Right lung (tissue), 2 donors: ENCODE measurements at regions not wholly inside any gene's neighbourhood (a gene's known extent, or its start where the extent isn't known, plus 50 kb on each side); places are given as distances from the start of the nearest gene placed in this dataset.
A peak's percentile ranks its signal among the peaks of the same experiment; 100 is the strongest.

Experiments used
- DNase-seq, 2 donors: peaks; one replicate each; pipeline ENCODE4 v3.0.0-alpha.2; 2013

DNA sequence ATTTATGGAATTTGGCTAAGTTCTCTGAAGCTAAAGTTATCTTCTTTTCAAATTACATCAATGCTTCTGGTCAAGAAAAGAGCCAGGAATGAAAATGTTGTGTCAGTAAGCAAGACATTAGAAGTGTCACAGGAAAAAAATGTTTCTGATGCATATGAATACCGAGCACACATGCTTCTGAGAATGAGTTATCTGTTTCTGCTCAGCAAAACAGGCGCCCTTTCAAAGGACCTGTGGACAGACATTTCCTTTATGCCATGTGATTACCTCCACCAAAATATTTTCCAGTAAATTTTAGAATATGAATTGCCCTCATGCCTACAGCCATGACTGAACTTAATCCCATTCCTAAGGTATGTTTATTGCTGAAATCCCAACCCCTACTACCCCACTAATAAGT is 55.4 kb upstream of the RNF180 start:
- DNase-seq, result no peak

DNA sequence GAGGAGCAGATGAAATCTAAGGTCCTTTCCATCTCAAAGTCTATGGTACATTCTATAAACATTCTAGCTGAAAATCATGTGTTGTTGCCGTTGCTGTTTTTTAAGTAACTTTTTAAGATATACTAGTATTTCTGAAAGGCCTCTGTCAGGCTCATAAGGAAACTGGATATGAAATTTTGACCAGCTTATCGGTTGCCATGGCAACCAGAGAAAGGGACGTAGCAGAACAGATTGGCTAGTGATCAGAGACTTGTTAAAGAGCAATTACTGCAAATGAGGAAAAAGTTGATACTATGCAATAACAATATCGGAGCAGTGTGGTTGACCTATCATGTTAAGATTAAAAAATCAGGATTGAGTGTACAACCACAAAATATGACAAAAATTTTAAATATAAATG is 57.0 kb upstream of the RNF180 start:
- DNase-seq, result no peak

DNA sequence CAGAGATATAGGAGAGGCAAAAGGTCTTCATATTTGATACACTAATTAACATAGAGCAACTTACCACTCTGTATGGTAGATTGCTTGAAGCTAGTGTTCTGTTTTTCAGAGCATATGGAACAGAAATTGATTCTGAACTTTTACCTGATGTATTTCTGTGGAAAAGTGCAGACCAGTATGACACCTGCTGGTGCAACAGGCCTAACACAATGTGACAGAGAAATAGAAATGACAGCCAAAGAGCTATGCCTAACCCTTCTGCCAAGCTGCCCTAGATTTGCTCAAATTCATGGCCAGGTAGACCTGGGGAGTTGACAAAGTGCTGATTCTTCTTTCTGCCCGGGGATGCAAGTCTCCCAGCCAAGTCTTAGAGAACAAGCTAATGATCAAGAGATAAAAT is 65.4 kb upstream of the RNF180 start:
- no peak for DNase-seq

DNA sequence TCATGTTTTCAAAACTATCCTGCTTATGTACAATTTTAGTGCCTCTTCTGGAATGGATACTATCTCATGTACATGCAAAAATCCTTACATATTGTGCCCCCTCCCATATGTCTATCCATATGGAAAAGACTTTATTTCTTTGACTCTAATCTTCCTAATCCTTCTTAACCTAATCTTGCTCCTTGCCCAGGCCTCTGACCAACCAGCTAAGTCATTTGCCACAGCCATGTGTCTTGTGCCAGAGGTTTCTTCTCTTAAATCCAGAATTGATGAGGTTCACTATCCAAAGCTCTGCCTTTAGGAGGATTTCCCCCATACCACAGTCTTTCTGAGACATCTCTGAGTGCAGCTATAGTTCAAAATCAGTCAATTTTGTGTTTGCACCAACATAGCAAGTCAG is 68.9 kb upstream of the RNF180 start:
- no peak for DNase-seq

DNA sequence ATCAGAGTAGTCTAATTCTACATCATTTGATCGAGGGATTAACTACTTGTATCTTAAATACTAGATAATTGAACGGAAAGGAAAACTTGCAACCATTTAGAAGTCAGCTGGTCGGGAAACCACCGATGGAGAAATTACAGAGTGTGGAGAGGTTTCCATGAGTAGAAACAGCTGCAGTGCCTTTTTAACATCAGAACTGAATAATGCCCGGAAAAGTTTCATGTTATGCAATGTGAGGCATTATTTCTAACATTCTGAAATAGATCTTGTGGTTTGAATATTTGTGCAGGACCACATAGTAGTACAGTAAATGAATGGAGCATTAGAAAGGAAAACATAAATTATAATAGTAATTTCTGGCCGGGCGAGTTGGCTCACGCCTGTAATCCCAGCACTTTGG is 88.1 kb upstream of the RNF180 start:
- peak; percentile 42 to 49 for DNase-seq

DNA sequence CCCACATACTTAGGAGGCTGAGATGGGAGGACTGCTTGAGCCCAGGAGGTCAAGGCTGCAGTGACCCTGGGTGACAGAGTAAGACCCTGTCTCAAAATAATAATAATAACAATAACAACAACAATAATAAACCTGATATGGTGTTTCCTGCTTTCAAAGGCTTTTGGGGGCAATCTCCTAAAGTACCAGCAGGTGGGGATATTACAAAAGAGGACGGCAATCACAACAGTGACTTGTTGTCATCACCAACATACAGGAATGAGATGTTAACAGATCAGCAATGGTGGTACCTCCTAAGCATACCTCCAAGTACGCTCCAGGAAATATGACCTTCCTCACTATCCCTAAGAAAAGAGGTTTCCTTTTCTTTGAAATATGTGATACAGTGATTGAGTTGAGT is 91.1 kb upstream of the RNF180 start:
- DNase-seq, result peak; percentile 13 to 36

DNA sequence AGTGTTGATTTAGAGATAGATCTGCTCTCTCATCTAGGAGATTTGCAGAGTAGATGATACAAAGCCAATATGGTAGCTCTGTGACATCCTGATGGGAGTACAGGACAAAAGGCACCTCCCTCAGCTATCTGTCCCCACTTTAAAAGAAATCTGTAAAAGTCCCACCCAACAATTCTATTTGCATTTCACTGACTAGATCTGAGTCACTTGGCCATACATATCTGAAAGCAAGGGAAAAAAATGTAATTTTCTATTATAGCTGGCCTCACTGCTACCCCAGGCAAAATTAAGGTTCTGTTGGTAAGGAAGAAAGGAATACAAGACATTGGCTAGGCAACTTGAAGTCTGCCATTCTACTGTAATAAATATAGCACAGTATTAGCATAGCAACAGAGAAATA is 96.2 kb upstream of the RNF180 start:
- no peak for DNase-seq

DNA sequence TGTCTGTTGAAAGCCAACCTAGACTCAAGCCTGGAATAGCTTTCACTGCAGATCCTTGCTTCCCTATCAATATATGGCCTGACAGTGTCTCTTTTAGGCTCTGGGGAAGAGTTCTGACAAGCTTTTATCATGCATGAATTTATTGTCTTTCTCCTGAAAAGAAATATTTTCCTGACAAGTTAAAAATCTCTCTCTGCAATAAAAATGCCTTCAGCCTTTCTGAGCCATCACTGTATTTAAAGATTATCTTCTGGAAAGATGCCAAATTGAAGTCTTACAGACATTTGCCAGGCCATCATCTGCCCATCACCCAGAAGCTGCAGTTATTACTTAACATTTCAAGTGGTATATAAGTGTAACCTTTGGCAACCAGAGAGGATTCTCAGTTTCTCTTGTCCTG is 88.1 kb upstream of the HTR1A start:
- no peak for DNase-seq

DNA sequence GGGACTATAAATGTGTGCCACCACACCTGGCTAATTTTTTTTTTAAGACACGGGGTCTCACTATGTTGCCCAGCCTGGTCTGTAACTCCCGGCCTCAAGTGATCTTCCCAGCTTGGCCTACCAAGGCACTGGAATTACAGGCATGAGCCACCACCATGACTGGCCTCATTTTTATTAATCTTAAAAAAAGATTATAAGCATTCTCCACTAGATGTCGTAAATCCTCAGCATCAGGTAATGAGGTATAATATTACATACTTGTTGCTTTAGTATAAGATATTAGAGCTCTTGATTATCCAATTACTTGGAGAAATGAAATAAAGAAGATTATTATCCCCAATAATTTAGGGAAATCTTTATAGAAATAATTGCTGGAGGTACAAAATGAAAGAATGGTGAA is 78.2 kb upstream of the HTR1A start:
- no peak for DNase-seq

DNA sequence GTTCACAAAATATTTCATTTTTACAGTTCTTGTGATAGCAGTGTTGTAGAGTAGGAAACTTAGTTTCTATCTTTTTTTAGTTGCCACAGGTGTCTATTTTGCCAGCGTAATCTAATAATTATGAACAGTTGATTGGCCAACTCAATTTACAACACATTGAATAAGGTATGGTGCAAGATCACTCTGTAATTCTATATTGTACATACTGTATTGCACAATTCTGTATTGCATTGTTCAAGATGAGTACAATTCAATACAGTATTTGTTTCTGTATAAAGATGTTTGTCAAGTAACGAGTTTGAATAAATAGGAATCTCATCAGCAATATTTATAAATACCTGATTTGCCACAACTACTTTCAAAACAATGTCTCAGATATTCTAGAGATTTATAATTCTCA is 64.2 kb upstream of the HTR1A start:
- DNase-seq, result no peak

DNA sequence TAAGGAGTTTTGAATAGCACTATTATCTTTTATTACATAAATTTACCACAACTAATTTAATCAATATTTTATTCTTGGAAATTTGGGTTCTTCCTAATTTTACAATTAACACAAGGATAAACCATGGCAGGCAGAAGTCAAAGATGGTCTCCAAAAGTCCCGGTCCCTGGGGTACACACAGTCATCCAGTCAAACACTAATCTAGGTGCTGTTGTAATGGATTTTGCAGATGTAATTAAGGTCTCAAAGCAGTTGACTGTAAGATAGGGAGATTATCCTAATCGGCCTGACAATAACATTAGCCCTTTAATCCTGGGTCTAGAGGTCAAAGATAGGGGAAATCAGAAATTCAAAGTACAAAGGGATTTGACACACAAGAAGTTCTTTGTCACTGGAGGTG is 57.5 kb upstream of the HTR1A start:
- no peak for DNase-seq

DNA sequence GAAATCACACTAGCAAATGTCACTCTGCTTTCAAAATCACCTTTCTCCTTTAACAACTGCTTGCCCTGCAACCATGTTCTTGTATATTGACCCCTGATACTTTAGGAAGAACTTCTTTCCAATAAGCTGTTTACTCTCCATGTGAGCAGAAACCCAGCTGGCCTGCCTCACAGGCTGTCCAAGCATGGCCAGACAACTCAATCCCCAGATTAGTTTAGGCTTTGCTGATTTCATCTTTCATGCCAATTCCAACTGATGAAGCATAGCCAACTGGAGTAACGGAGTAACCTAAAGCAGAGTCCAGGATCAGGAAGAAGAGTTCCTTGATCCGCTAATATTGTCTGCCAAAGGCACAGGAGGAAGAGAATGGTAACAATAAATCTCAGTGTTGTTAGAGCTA is 56.7 kb upstream of the HTR1A start:
- DNase-seq, result no peak

DNA sequence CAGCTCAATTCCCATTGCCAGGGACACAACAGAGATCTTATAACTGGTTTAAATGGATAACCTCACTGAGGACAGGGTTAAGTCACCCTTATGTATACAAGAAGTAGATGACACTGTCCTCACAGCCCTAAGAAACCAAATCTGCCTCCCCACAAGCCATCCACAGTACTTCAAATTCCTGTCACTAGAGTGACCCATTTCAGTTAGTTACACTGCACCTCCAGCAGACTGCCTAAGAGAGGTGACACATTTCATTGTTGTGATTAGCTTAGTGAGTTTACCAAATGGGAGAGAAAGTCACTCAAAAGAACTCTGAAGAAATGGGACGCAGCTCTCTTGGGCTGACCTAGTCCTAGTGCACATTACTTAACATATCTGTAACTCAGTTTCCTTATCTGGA is 53.6 kb upstream of the HTR1A start:
- no peak for DNase-seq
